GM23338 (cell line): ENCODE measurements at regions not wholly inside any gene's neighbourhood (a gene's known extent, or its start where the extent isn't known, plus 50 kb on each side); places are given as distances from the start of the nearest gene placed in this dataset.

Experiments
- CREB1 ChIP-seq: fragments of 250-450 bp; sonication (Bioruptor Pico); IDR thresholded peaks from 2 replicates; pipeline ENCODE4 v1.5.0; 2020; ENCODE audit warnings: low read depth, mild to moderate bottlenecking, moderate library complexity
- EZH2 ChIP-seq: fragments of 200-600 bp; sonication (generic); IDR thresholded peaks from one replicate; pipeline ENCODE4 v1.8.0; 2017; ENCODE audit warnings: antibody characterized with exemption, mild to moderate bottlenecking, low read depth; ENCODE audit not compliant: unreplicated experiment
- EZH2phosphoT487 ChIP-seq: fragments of 200-600 bp; sonication (generic); IDR thresholded peaks from one replicate; pipeline ENCODE4 v1.8.1; 2018; ENCODE audit warnings: antibody characterized with exemption; ENCODE audit not compliant: unreplicated experiment
- POLR2AphosphoS5 ChIP-seq: IDR thresholded peaks from 2 replicates; pipeline ENCODE4 v1.6.1; 2016; ENCODE audit warnings: antibody characterized with exemption, low read depth
- TF ChIP-seq, protein P1 (sequence below), 2 experiments: fragments of 200-600 bp in 1 of 2; sonication (generic) in 1 of 2; conservative IDR thresholded peaks; 2 replicates each; pipeline versions ENCODE4 v1.5.1 to v1.6.1; 2016 to 2017; ENCODE audit warnings: antibody characterized with exemption in 2 of 2, low read depth in 2 of 2, mild to moderate bottlenecking in 2 of 2, moderate library complexity in 1 of 2
- TF ChIP-seq, protein P2 (sequence below): IDR thresholded peaks from one replicate; pipeline ENCODE4 v1.6.1; 2018; ENCODE audit warnings: antibody characterized with exemption; ENCODE audit not compliant: unreplicated experiment

DNA sequence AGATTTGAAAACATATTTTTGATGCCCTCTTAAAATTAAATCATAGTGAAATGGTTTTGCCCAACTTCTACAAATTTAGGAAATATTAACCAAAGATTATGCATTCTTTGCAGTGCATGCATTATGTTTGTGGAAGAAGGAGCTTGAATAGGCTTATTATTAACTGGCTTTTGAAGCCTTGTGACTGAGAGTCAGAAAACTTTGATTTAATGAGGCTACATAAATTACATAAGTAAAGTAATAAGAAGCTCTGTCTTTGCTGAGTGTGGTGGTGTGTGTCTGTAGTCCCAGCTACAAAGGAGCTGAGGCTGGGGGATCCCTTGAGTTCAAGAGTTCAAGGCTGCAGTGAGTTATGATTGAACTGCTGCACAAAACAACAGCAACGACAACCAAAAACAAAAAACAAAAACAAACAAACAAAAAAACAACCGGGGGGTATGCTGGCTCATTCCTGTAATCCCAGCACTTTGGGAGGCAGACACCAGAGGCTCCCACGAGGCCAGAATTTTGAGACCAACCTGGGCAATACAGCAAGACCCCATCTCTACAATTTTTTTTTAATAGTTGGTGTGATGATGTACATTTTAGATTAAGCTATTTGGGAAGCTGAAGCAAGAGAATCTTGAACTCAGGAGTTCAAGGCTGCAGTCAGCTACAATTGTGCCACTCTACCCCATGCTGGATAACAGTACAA is 57.0 kb upstream of the LRRTM4 start:
- TF ChIP-seq, protein P1, sequence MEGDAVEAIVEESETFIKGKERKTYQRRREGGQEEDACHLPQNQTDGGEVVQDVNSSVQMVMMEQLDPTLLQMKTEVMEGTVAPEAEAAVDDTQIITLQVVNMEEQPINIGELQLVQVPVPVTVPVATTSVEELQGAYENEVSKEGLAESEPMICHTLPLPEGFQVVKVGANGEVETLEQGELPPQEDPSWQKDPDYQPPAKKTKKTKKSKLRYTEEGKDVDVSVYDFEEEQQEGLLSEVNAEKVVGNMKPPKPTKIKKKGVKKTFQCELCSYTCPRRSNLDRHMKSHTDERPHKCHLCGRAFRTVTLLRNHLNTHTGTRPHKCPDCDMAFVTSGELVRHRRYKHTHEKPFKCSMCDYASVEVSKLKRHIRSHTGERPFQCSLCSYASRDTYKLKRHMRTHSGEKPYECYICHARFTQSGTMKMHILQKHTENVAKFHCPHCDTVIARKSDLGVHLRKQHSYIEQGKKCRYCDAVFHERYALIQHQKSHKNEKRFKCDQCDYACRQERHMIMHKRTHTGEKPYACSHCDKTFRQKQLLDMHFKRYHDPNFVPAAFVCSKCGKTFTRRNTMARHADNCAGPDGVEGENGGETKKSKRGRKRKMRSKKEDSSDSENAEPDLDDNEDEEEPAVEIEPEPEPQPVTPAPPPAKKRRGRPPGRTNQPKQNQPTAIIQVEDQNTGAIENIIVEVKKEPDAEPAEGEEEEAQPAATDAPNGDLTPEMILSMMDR (conservative IDR thresholded peaks at IDR 0.05; ENCODE audit: low read depth in 2 of 2), result no peak
- TF ChIP-seq POLR2AphosphoS5, result no peak
- TF ChIP-seq EZH2, result no peak
- no peak for TF ChIP-seq CREB1 (CRISPR knock-in tag)
- no peak for TF ChIP-seq EZH2phosphoT487
- TF ChIP-seq, protein P2, sequence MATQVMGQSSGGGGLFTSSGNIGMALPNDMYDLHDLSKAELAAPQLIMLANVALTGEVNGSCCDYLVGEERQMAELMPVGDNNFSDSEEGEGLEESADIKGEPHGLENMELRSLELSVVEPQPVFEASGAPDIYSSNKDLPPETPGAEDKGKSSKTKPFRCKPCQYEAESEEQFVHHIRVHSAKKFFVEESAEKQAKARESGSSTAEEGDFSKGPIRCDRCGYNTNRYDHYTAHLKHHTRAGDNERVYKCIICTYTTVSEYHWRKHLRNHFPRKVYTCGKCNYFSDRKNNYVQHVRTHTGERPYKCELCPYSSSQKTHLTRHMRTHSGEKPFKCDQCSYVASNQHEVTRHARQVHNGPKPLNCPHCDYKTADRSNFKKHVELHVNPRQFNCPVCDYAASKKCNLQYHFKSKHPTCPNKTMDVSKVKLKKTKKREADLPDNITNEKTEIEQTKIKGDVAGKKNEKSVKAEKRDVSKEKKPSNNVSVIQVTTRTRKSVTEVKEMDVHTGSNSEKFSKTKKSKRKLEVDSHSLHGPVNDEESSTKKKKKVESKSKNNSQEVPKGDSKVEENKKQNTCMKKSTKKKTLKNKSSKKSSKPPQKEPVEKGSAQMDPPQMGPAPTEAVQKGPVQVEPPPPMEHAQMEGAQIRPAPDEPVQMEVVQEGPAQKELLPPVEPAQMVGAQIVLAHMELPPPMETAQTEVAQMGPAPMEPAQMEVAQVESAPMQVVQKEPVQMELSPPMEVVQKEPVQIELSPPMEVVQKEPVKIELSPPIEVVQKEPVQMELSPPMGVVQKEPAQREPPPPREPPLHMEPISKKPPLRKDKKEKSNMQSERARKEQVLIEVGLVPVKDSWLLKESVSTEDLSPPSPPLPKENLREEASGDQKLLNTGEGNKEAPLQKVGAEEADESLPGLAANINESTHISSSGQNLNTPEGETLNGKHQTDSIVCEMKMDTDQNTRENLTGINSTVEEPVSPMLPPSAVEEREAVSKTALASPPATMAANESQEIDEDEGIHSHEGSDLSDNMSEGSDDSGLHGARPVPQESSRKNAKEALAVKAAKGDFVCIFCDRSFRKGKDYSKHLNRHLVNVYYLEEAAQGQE, result no peak
